ENCODE measurements at regions not wholly inside any gene's neighbourhood (a gene's known extent, or its start where the extent isn't known, plus 50 kb on each side); places are given as distances from the start of the nearest gene placed in this dataset.
"Not testable (repeated sequence)": the region's sequence is repeated elsewhere in the genome, so short reads cannot be mapped to it uniquely, and the experiment has no call there.

- no peak for DNase-seq
Observed at GRCh38 chr16:88325976-88326375, 56.8 kb upstream of the ZNF469 start.

- DNase-seq = no peak
Observed at GRCh38 chr16:88326611-88327485, 55.9 kb upstream of the ZNF469 start.

GRCh38 chr16:88327561-88328312 lies 55.0 kb upstream of the ZNF469 start:
- DNase-seq = no peak

GRCh38 chr16:88328313-88328980 lies 54.3 kb upstream of the ZNF469 start:
- DNase-seq = no peak

- no peak for DNase-seq
Observed at GRCh38 chr16:88329726-88330700, 52.7 kb upstream of the ZNF469 start.

- DNase-seq = no peak
Observed at GRCh38 chr16:88330971-88331890, 51.5 kb upstream of the ZNF469 start.

- no peak for DNase-seq
Observed at GRCh38 chr16:88331989-88332920, 50.5 kb upstream of the ZNF469 start.

- not testable (repeated sequence) for DNase-seq
Observed at GRCh38 chr16:88332921-88333825, 49.6 kb upstream of the ZNF469 start.

All from NCI-H1930 (cell line).